Thyroid gland (tissue), 4 donors: ENCODE measurements at regions not wholly inside any gene's neighbourhood (a gene's known extent, or its start where the extent isn't known, plus 50 kb on each side); places are given as distances from the start of the nearest gene placed in this dataset.

Experiments
- DNase-seq, 2 donors: peaks; one replicate each; pipeline ENCODE4 v3.0.0-alpha.2; 2019
- H3K27ac ChIP-seq, 3 donors: fragments of 200-600 bp; sonication (generic); 1 replicate in 2 of 3; 2 replicates in 1 of 3; pipeline ENCODE4 v1.5.1; 2016 to 2019; ENCODE audit warnings: mild to moderate bottlenecking in 1 of 3, moderate library complexity in 1 of 3
- H3K27me3 ChIP-seq: fragments of 200-600 bp; sonication (generic); one replicate; pipeline ENCODE4 v1.5.1; 2019
- H3K36me3 ChIP-seq, 2 donors: fragments of 200-600 bp; sonication (generic); one replicate each; pipeline ENCODE4 v1.5.1; 2016 to 2019
- H3K4me1 ChIP-seq, 2 donors: fragments of 200-600 bp; sonication (generic); one replicate each; pipeline ENCODE4 v1.5.1; 2017 to 2019
- H3K4me3 ChIP-seq, 3 donors: fragments of 200-600 bp; sonication (generic); replicated peaks in 1 of 3; 1 replicate in 2 of 3; 2 replicates in 1 of 3; pipeline ENCODE4 v1.5.1; 2016; ENCODE audit warnings: mild to moderate bottlenecking in 1 of 3
- H3K9me3 ChIP-seq: fragments of 200-600 bp; sonication (generic); one replicate; pipeline ENCODE4 v1.5.1; 2017
- POLR2A ChIP-seq, 2 donors: fragments of 450-650 bp; IDR thresholded peaks; one replicate each; pipeline ENCODE4 v1.6.1; 2017; ENCODE audit warnings: antibody characterized with exemption in 2 of 2, mild to moderate bottlenecking in 2 of 2, moderate library complexity in 1 of 2
- WGBS, 2 donors: methylation state at CpG; one replicate each; pipeline ENCODE4 v1.1.5; 2017; 5-methylcytosine and 5-hydroxymethylcytosine counted together
- intact Hi-C: fragments of 100-400 bp; cut with DNase I; formaldehyde crosslinking; loops from one replicate; pipeline ENCODE4 v1.15.1; 2023
- TF ChIP-seq, protein P1 (sequence below), 6 experiments: fragments of 200-600 bp in 3 of 6; fragments of 450-650 bp in 3 of 6; sonication (generic) in 3 of 6; IDR thresholded peaks; one replicate each; pipeline ENCODE4 v1.5.1; 2016 to 2019; ENCODE audit warnings: antibody characterized with exemption in 6 of 6, mild to moderate bottlenecking in 2 of 6, inconsistent platforms in 1 of 6, moderate library complexity in 1 of 6

DNA sequence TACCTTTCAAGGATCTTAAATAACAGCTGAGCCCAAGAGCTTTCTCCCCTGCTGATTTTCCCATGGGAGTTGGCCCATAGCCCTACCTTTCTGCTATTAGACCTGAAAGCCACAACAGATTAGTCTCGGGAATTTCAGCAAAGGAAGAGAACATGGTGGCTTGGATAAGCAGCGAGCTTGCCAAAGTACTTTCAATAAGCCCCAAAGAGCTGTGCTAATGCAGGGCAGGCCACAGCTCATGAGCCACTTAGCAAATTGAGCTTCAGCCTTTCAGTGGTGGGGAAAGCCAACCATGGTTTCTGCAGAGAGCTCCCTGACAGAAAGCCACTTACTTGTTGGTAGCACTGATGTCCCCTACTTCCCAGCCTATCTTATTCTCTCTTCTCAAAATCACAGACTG is 217.8 kb upstream of the IRX5 start:
- Histone ChIP-seq H3K27ac (no peak overlapping the region), H3K4me3 (no peak overlapping the region), H3K4me1 (no peaks in the 10 kb centered on the region), H3K36me3 (no peaks in the 10 kb centered on the region), H3K27me3 (no peaks in the 10 kb centered on the region), H3K9me3 (no peaks in the 10 kb centered on the region)
- TF ChIP-seq POLR2A (IDR thresholded peaks at IDR 0.05), result no peak
- TF ChIP-seq, protein P1, sequence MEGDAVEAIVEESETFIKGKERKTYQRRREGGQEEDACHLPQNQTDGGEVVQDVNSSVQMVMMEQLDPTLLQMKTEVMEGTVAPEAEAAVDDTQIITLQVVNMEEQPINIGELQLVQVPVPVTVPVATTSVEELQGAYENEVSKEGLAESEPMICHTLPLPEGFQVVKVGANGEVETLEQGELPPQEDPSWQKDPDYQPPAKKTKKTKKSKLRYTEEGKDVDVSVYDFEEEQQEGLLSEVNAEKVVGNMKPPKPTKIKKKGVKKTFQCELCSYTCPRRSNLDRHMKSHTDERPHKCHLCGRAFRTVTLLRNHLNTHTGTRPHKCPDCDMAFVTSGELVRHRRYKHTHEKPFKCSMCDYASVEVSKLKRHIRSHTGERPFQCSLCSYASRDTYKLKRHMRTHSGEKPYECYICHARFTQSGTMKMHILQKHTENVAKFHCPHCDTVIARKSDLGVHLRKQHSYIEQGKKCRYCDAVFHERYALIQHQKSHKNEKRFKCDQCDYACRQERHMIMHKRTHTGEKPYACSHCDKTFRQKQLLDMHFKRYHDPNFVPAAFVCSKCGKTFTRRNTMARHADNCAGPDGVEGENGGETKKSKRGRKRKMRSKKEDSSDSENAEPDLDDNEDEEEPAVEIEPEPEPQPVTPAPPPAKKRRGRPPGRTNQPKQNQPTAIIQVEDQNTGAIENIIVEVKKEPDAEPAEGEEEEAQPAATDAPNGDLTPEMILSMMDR (IDR thresholded peaks at IDR 0.05), result no peak
- intact Hi-C loops, result no loop called here
- no peak for DNase-seq
- WGBS, 2 donors, result 76 to 83% methylated on average over 2 of the region's 2 CpGs

DNA sequence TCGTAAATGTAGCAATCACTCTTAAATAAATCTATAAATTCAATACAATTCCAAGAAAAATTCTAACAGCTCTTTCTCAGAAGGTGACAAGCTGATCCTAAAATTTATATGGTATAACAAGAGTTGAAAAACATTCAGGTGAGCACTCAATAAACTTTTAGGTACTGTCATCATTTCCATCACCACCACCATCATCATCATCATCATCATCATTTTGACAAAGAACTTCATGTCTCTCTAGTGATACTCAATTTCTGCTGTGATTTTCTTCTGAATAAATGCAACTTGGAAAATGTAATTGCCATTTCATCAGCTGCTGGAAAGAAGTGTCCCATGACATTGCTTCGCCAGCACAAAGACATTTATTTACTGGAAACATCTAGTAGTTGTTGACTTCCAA is 222.9 kb upstream of the IRX5 start:
- TF ChIP-seq, protein P1 (IDR thresholded peaks at IDR 0.05), result no peak
- no peak for TF ChIP-seq POLR2A (IDR thresholded peaks at IDR 0.05)
- intact Hi-C loops, result no loop called here

DNA sequence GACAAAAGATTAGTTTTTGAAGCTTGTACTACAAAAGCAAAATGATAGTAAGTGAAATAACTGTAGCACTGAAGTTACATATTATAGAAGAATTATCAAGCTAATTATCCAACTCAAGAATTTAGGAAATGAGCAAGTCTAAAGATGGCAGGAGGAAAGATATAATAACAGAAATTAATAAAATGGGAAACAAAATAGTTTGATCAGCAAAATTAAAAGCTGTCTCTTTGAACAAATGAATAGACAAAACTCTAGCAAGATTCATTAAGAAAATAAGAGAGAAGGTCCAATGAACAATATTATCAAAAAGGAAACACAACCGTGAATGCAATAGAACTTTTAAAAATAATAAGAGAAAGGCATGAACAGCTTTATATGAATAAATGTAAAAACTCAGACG is 224.3 kb upstream of the IRX5 start:
- Histone ChIP-seq H3K9me3 (no peaks in the 10 kb centered on the region), H3K27ac (no peak overlapping the region), H3K4me3 (no peak overlapping the region), H3K4me1 (no peaks in the 10 kb centered on the region), H3K36me3 (no peaks in the 10 kb centered on the region), H3K27me3 (no peaks in the 10 kb centered on the region)
- 87 to 92% methylated on average over 2 of the region's 2 CpGs for WGBS, 2 donors
- DNase-seq, result no peak
- intact Hi-C loops, result no loop called here
- TF ChIP-seq, protein P1 (IDR thresholded peaks at IDR 0.05), result no peak
- no peak for TF ChIP-seq POLR2A (IDR thresholded peaks at IDR 0.05)

More for the DNA sequence above, 222.9 kb upstream of the IRX5 start:
- no peaks in the 10 kb centered on the region for H3K9me3 ChIP-seq
- H3K27ac ChIP-seq, result no peak overlapping the region
- DNase-seq, result no peak
- 90 to 94% methylated on average over 2 of the region's 2 CpGs for WGBS, 2 donors
- no peaks in the 10 kb centered on the region for H3K27me3 ChIP-seq
- H3K4me3 ChIP-seq, result no peak overlapping the region
- no peaks in the 10 kb centered on the region for H3K4me1 ChIP-seq
- no peaks in the 10 kb centered on the region for H3K36me3 ChIP-seq

DNA sequence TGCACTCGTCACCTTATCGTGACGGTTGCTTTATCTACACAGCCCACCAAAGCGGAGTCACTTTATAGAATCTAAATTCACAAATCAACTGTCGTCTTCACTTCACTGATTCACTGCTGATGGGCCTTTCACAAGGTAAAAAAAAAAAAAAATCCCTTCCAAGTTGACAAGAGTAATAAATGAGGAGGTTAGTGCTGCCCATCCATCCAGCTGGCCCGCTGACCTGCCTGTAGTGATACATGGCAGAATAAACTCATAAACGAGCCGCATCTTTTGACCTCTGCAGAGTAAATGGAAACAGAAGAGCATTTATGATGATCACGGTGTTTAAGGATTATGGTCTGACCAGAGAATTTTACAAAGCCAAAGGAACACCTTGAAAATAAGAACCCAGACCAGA is 227.3 kb upstream of the IRX5 start:
- no peaks in the 10 kb centered on the region for H3K9me3 ChIP-seq
- H3K36me3 ChIP-seq, result no peaks in the 10 kb centered on the region
- no peak overlapping the region for H3K27ac ChIP-seq
- DNase-seq, result no peak
- intact Hi-C loops, result no loop called here
- H3K4me3 ChIP-seq, result no peak overlapping the region
- 87 to 92% methylated on average over 9 of the region's 9 CpGs for WGBS, 2 donors
- H3K4me1 ChIP-seq, result no peaks in the 10 kb centered on the region
- H3K27me3 ChIP-seq, result no peaks in the 10 kb centered on the region
- no peak for TF ChIP-seq POLR2A (IDR thresholded peaks at IDR 0.05)
- TF ChIP-seq, protein P1 (IDR thresholded peaks at IDR 0.05), result no peak

DNA sequence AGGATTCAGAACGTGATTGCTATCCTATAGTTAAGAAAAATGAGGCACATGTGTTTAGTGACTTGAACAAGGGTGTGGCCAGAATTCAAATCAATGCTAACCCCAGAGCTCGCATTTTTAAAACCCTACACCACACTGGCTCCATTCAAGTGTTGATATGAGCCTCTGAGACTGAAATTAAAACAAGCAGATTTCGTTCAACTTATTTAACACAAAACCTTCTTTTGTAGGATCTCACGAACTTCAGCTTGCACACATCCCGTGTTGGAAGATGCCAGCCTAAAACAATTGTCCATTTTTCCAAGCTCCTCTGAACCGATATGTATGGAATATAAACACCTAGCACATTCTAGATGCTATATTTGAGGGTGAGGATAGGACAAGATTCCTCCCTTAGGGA is 231.0 kb upstream of the IRX5 start:
- no peak overlapping the region for H3K4me3 ChIP-seq
- no peak overlapping the region for H3K27ac ChIP-seq
- H3K9me3 ChIP-seq, result no peaks in the 10 kb centered on the region
- DNase-seq, result no peak
- TF ChIP-seq, protein P1 (IDR thresholded peaks at IDR 0.05), result no peak
- intact Hi-C loops, result no loop called here
- no peaks in the 10 kb centered on the region for H3K4me1 ChIP-seq
- no peaks in the 10 kb centered on the region for H3K27me3 ChIP-seq
- WGBS, 2 donors, result 85% methylated on average over 6 of the region's 6 CpGs
- no peaks in the 10 kb centered on the region for H3K36me3 ChIP-seq
